Breast epithelium (tissue), 3 donors: ENCODE measurements at regions not wholly inside any gene's neighbourhood (a gene's known extent, or its start where the extent isn't known, plus 50 kb on each side); places are given as distances from the start of the nearest gene placed in this dataset.

ENCODE experiments used
- POLR2AphosphoS5 ChIP-seq, 3 donors: sonication (generic); formaldehyde crosslinking; IDR thresholded peaks; one replicate each; pipeline ENCODE4 v1.6.1; 2017; ENCODE audit warnings: antibody characterized with exemption in 3 of 3
- TF ChIP-seq, protein P1 (sequence below), 3 donors: fragments of 450-650 bp; IDR thresholded peaks; one replicate each; pipeline ENCODE4 v1.5.1; 2016 to 2017; ENCODE audit warnings: antibody characterized with exemption in 3 of 3, mild to moderate bottlenecking in 3 of 3, moderate library complexity in 3 of 3

DNA sequence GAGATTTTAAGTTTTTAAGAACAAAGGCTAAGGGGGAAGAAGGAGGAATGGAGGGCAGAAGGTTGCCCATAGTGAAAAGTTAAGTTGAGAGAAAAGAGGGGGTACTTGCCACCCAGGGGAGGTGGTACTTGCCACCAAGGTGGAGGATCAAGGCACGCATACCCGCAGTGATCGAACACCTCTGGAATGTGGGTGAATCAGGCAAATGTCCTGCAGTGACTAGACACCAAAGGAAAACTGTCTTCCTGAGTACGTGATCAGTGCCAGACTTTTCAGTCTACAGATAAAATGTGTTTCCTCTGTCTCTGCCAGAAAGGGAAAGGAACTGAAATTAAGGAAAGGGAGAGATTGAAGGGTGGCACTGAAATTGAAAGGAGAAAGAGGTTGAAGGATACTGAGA is 2285.3 kb downstream of the TP53TG3F start:
- TF ChIP-seq, protein P1, sequence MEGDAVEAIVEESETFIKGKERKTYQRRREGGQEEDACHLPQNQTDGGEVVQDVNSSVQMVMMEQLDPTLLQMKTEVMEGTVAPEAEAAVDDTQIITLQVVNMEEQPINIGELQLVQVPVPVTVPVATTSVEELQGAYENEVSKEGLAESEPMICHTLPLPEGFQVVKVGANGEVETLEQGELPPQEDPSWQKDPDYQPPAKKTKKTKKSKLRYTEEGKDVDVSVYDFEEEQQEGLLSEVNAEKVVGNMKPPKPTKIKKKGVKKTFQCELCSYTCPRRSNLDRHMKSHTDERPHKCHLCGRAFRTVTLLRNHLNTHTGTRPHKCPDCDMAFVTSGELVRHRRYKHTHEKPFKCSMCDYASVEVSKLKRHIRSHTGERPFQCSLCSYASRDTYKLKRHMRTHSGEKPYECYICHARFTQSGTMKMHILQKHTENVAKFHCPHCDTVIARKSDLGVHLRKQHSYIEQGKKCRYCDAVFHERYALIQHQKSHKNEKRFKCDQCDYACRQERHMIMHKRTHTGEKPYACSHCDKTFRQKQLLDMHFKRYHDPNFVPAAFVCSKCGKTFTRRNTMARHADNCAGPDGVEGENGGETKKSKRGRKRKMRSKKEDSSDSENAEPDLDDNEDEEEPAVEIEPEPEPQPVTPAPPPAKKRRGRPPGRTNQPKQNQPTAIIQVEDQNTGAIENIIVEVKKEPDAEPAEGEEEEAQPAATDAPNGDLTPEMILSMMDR (IDR thresholded peaks at IDR 0.05), result no peak
- TF ChIP-seq POLR2AphosphoS5 (IDR thresholded peaks at IDR 0.05), result no peak
